Inflammatory macrophage treated with lipopolysaccharide for 1 hour (primary cell): ENCODE measurements at regions not wholly inside any gene's neighbourhood (a gene's known extent, or its start where the extent isn't known, plus 50 kb on each side); places are given as distances from the start of the nearest gene placed in this dataset.
"Not testable (repeated sequence)": the region's sequence is repeated elsewhere in the genome, so short reads cannot be mapped to it uniquely, and the experiment has no call there.

Source experiments
- DNase-seq, 2 donors: peaks; one replicate each; pipeline ENCODE4 v3.0.0-alpha.2; 2020 to 2022

- no peak for DNase-seq
These were observed 145.5 kb downstream of the CTH start for GRCh38 chr1:70556541-70556940.

GRCh38 chr1:70567167-70567566 lies 156.1 kb downstream of the CTH start:
- no peak for DNase-seq

- DNase-seq, result no peak
These were observed 160.1 kb downstream of the CTH start for GRCh38 chr1:70571191-70571590.

GRCh38 chr1:70573317-70573843 lies 162.3 kb downstream of the CTH start:
- no peak for DNase-seq

GRCh38 chr1:70581661-70582060 lies 170.6 kb downstream of the CTH start:
- no peak for DNase-seq

- no peak for DNase-seq
These were observed 172.5 kb downstream of the CTH start for GRCh38 chr1:70583522-70583921.

- no peak for DNase-seq
These were observed 175.0 kb downstream of the CTH start for GRCh38 chr1:70586046-70586445.

GRCh38 chr1:70587872-70588366 lies 176.9 kb downstream of the CTH start:
- no peak for DNase-seq

GRCh38 chr1:70593551-70593950 lies 182.5 kb downstream of the CTH start:
- DNase-seq, result not testable (repeated sequence)

- DNase-seq, result no peak
These were observed 197.7 kb downstream of the CTH start for GRCh38 chr1:70608815-70609214.

- not testable (repeated sequence) for DNase-seq
These were observed 199.1 kb downstream of the CTH start for GRCh38 chr1:70610164-70610563.

- no peak for DNase-seq
These were observed 205.9 kb downstream of the CTH start for GRCh38 chr1:70616946-70617345.

GRCh38 chr1:70617728-70618127 lies 206.7 kb downstream of the CTH start:
- no peak for DNase-seq

GRCh38 chr1:70627910-70628309 lies 216.8 kb downstream of the CTH start:
- DNase-seq, result no peak

GRCh38 chr1:70628973-70629372 lies 217.9 kb downstream of the CTH start:
- no peak for DNase-seq

GRCh38 chr1:70633004-70633403 lies 221.9 kb downstream of the CTH start:
- no peak for DNase-seq

GRCh38 chr1:70635868-70636267 lies 224.8 kb downstream of the CTH start:
- DNase-seq, result no peak

- no peak for DNase-seq
These were observed 230.8 kb downstream of the CTH start for GRCh38 chr1:70641868-70642267.

GRCh38 chr1:70656361-70656760 lies 245.3 kb downstream of the CTH start:
- DNase-seq, result no peak

GRCh38 chr1:70659891-70660290 lies 248.8 kb downstream of the CTH start:
- no peak for DNase-seq

- no peak for DNase-seq
These were observed 255.5 kb downstream of the CTH start for GRCh38 chr1:70666381-70667140.

- no peak for DNase-seq
These were observed 256.6 kb downstream of the CTH start for GRCh38 chr1:70667494-70668170.

GRCh38 chr1:70671006-70671405 lies 259.9 kb downstream of the CTH start:
- no peak for DNase-seq

GRCh38 chr1:70672442-70672888 lies 261.4 kb downstream of the CTH start:
- no peak for DNase-seq
